ENCODE measurements at regions not wholly inside any gene's neighbourhood (a gene's known extent, or its start where the extent isn't known, plus 50 kb on each side); places are given as distances from the start of the nearest gene placed in this dataset.

DNA sequence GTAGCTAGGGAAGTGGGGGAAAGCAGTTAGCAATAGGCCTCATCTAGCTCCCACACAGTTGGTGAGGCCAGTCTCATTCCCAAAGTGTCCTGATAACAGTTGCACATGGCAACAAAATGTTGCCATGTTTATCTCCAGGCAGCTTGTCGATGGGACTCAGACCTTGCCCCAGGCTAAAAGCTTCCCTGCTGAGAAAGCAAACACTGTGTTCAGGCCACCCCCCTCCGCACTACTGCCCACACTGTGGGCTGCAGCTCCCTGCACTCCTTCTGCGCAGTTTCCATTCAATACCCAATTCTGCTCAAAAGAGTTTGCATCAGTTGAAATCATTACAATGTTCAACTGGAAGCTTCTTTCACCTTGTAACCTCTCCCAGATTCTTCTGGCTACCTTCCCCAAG, 287.8 kb upstream of the GK2 start:
- TF ChIP-seq POLR2A (IDR thresholded peaks at IDR 0.05) (no peak), POLR2AphosphoS5 (IDR thresholded peaks at IDR 0.05) (no peak)
- TF ChIP-seq, protein P1, sequence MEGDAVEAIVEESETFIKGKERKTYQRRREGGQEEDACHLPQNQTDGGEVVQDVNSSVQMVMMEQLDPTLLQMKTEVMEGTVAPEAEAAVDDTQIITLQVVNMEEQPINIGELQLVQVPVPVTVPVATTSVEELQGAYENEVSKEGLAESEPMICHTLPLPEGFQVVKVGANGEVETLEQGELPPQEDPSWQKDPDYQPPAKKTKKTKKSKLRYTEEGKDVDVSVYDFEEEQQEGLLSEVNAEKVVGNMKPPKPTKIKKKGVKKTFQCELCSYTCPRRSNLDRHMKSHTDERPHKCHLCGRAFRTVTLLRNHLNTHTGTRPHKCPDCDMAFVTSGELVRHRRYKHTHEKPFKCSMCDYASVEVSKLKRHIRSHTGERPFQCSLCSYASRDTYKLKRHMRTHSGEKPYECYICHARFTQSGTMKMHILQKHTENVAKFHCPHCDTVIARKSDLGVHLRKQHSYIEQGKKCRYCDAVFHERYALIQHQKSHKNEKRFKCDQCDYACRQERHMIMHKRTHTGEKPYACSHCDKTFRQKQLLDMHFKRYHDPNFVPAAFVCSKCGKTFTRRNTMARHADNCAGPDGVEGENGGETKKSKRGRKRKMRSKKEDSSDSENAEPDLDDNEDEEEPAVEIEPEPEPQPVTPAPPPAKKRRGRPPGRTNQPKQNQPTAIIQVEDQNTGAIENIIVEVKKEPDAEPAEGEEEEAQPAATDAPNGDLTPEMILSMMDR (IDR thresholded peaks at IDR 0.05): no peak
- WGBS: 76% methylated on average over 3 of the region's 3 CpGs
- Histone ChIP-seq H3K4me1 (replicated peaks) (no peaks in the 10 kb centered on the region), H3K36me3 (no peaks in the 10 kb centered on the region), H3K27me3 (replicated peaks; ENCODE audit: insufficient read depth) (no peaks in the 10 kb centered on the region), H3K4me3 (no peak overlapping the region), H3K9me3 (no peaks in the 10 kb centered on the region), H3K27ac (no peak overlapping the region)
- no peak for DNase-seq (ENCODE audit: low spot score)
- intact Hi-C loops (cut with DNase I): no loop called here

DNA sequence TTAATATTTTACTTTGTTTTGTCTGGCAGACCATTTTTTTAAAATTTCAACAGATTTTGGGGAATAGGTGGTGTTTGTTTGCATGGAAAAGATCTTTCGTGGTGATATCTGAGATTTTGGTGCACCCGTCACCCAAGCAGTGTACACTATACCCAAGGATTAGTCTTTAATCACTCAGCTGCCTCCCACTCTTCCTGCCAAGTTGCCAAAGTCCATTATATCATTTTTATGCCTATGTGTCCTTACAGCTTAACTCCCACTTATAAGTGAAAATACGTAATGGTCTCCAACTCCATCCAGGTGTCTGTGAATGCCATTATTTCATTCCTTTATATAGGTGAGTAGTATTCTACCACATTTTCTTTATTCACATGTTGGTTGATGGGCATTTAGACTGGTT, 281.7 kb upstream of the GK2 start:
- DNase-seq (ENCODE audit: low spot score): no peak
- H3K9me3 ChIP-seq: no peaks in the 10 kb centered on the region
- TF ChIP-seq POLR2AphosphoS5 (IDR thresholded peaks at IDR 0.05) (no peak), POLR2A (IDR thresholded peaks at IDR 0.05) (no peak)
- TF ChIP-seq, protein P1 (IDR thresholded peaks at IDR 0.05): no peak
- peak overlapping the region in 1 of 2 donors; percentile 21 for H3K27ac ChIP-seq
- 84% methylated on average over 3 of the region's 3 CpGs for WGBS
- intact Hi-C loops (cut with DNase I): no loop called here
- H3K4me3 ChIP-seq: no peak overlapping the region
- H3K4me1 ChIP-seq (replicated peaks): no peaks in the 10 kb centered on the region
- no peaks in the 10 kb centered on the region for H3K27me3 ChIP-seq (replicated peaks; ENCODE audit: insufficient read depth)
- H3K36me3 ChIP-seq: no peaks in the 10 kb centered on the region

DNA sequence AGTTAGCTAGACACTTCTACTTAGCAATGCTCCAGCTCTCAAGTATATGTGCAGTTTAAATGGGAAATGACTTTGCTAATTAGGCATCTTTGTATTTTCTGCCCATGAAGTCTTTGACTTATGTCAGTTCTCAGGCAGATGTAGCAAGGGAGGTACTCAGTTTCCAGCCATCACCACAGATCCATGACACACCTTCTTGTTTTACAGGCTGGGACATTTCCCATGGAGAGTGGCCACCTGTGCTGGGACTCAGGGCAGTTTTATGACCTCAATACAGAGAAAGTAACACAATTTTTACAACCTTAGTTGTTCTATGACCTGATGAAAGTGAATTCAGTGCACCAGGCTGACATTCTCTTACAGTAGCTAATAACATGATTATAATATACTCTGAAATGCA, 280.7 kb upstream of the GK2 start:
- no peak for DNase-seq (ENCODE audit: low spot score)
- Histone ChIP-seq H3K4me3 (no peak overlapping the region), H3K27me3 (replicated peaks; ENCODE audit: insufficient read depth) (no peaks in the 10 kb centered on the region), H3K9me3 (no peaks in the 10 kb centered on the region), H3K4me1 (replicated peaks) (no peaks in the 10 kb centered on the region), H3K27ac (no peak overlapping the region), H3K36me3 (no peaks in the 10 kb centered on the region)
- intact Hi-C loops (cut with DNase I): no loop called here
- TF ChIP-seq POLR2A (IDR thresholded peaks at IDR 0.05): no peak
- TF ChIP-seq, protein P1 (IDR thresholded peaks at IDR 0.05): no peak
- no peak for TF ChIP-seq POLR2AphosphoS5 (IDR thresholded peaks at IDR 0.05)

DNA sequence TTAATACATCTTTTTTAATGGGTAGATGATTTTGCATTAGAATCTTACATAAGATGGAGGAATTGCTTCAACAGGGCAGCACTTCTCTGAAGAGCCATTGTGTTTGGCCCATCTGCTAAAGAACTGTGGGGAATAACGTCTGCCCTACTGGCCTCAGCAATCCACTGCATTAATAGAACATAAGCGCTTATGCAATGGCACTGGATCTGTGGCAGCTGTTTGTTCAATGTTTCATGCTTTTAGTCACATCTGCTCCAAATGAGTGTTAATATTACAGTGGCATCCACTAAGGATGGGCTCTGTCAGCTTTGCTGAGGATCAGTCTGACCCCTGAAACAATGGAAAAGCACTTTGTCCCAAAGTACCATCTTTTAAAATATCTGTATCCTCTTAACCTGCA, 279.0 kb upstream of the GK2 start:
- TF ChIP-seq POLR2AphosphoS5 (IDR thresholded peaks at IDR 0.05) (no peak), POLR2A (IDR thresholded peaks at IDR 0.05) (no peak)
- TF ChIP-seq, protein P1 (IDR thresholded peaks at IDR 0.05): no peak
- no peaks in the 10 kb centered on the region for H3K27me3 ChIP-seq (replicated peaks; ENCODE audit: insufficient read depth)
- intact Hi-C loops (cut with DNase I): no loop called here
- no peak overlapping the region for H3K4me3 ChIP-seq
- no peaks in the 10 kb centered on the region for H3K4me1 ChIP-seq (replicated peaks)
- H3K27ac ChIP-seq: no peak overlapping the region
- DNase-seq (ENCODE audit: low spot score): no peak
- 89% methylated on average over 2 of the region's 2 CpGs for WGBS
- H3K36me3 ChIP-seq: no peaks in the 10 kb centered on the region
- no peaks in the 10 kb centered on the region for H3K9me3 ChIP-seq

DNA sequence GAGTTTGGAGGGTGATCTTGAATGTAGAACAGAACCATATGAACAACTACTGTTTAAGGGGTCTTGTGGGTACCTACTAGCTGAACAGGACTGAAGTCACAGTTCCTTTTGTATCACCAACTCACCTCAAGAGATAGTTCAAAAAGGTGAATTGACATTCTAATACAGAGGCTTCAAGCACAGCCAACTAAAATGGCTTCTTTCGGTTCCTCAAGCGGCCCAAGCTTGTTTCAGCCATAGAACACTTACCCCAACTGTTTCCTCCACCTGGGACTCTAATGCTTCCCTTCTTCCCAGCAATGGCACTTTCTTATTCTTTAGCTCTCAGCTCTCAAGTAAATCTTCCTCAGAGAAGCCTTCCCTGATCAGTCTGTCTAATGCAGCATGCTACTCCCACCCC, 277.5 kb upstream of the GK2 start:
- DNase-seq (ENCODE audit: low spot score): no peak
- intact Hi-C loops (cut with DNase I): no loop called here
- peak overlapping the region in 1 of 2 donors; percentile 32 for H3K27ac ChIP-seq
- no peaks in the 10 kb centered on the region for H3K4me1 ChIP-seq (replicated peaks)
- H3K27me3 ChIP-seq (replicated peaks; ENCODE audit: insufficient read depth): no peaks in the 10 kb centered on the region
- H3K4me3 ChIP-seq: no peak overlapping the region
- 95% methylated on average over 2 of the region's 2 CpGs for WGBS
- no peaks in the 10 kb centered on the region for H3K36me3 ChIP-seq
- TF ChIP-seq POLR2AphosphoS5 (IDR thresholded peaks at IDR 0.05): no peak
- H3K9me3 ChIP-seq: no peaks in the 10 kb centered on the region
